Keratinocyte (primary cell): ENCODE measurements at regions not wholly inside any gene's neighbourhood (a gene's known extent, or its start where the extent isn't known, plus 50 kb on each side); places are given as distances from the start of the nearest gene placed in this dataset.

Source experiments
- DNase-seq: peaks from one replicate; pipeline ENCODE4 v3.0.0-alpha.2; 2011; ENCODE audit warnings: low read depth, missing footprints, low spot score
- FAIRE-seq: peaks from 2 replicates; lab custom pipeline; 2011; peaks lifted over from hg19 to GRCh38; lab: Jason Lieb, UNC
- H2AFZ ChIP-seq: 2 replicates; pipeline ENCODE4 v1.6.0; 2012; ENCODE audit warnings: low read length, control low read depth, inconsistent platforms; ENCODE audit not compliant: control insufficient read depth
- H3K27ac ChIP-seq: 2 replicates; pipeline ENCODE4 v1.5.1; 2011; ENCODE audit warnings: low read length; ENCODE audit not compliant: control insufficient read depth, insufficient read depth
- H3K27me3 ChIP-seq: 3 replicates; pipeline ENCODE4 v1.6.0; 2011; ENCODE audit warnings: low read length; ENCODE audit not compliant: control insufficient read depth, insufficient read depth; ENCODE audit errors: extremely low read depth
- H3K36me3 ChIP-seq, 2 experiments: 2 replicates in 1 of 2; 3 replicates in 1 of 2; pipeline ENCODE4 v1.5.1; 2011; ENCODE audit warnings: low read length in 2 of 2, mild to moderate bottlenecking in 1 of 2; ENCODE audit not compliant: control insufficient read depth in 2 of 2, insufficient read depth in 2 of 2; ENCODE audit errors: extremely low read depth in 1 of 2
- H3K4me1 ChIP-seq: 3 replicates; pipeline ENCODE4 v1.5.1; 2011; ENCODE audit warnings: low read length; ENCODE audit not compliant: control insufficient read depth, insufficient read depth; ENCODE audit errors: extremely low read depth
- H3K4me2 ChIP-seq: 3 replicates; pipeline ENCODE4 v1.6.0; 2011; ENCODE audit warnings: low read depth, low read length; ENCODE audit not compliant: control insufficient read depth, insufficient read depth; ENCODE audit errors: extremely low read depth
- H3K4me3 ChIP-seq, 3 experiments: fragments of 200-600 bp in 1 of 3; sonication (generic) in 1 of 3; 2 replicates in 2 of 3; 3 replicates in 1 of 3; pipeline ENCODE4 v1.5.1; 2011 to 2016; ENCODE audit warnings: low read length in 3 of 3, mild to moderate bottlenecking in 3 of 3, control low read depth in 2 of 3, inconsistent platforms in 1 of 3, low read depth in 1 of 3, mixed read lengths in 1 of 3, mixed run types in 1 of 3, moderate library complexity in 1 of 3; ENCODE audit not compliant: control insufficient read depth in 2 of 3, insufficient read depth in 2 of 3; ENCODE audit errors: extremely low read depth in 1 of 3
- H3K79me2 ChIP-seq: 2 replicates; pipeline ENCODE4 v1.6.0; 2012; ENCODE audit warnings: low read length; ENCODE audit not compliant: control insufficient read depth, insufficient read depth
- H3K9ac ChIP-seq: 3 replicates; pipeline ENCODE4 v1.6.0; 2011; ENCODE audit warnings: low read length; ENCODE audit not compliant: control insufficient read depth, insufficient read depth; ENCODE audit errors: extremely low read depth
- H3K9me1 ChIP-seq: 3 replicates; pipeline ENCODE4 v1.6.0; 2011; ENCODE audit warnings: low read length; ENCODE audit not compliant: control insufficient read depth, insufficient read depth; ENCODE audit errors: extremely low read depth
- H3K9me3 ChIP-seq: 2 replicates; pipeline ENCODE4 v1.5.1; 2012; ENCODE audit warnings: low read depth, low read length; ENCODE audit not compliant: control insufficient read depth
- H4K20me1 ChIP-seq: 3 replicates; pipeline ENCODE4 v1.6.0; 2011; ENCODE audit warnings: low read length; ENCODE audit not compliant: control insufficient read depth, insufficient read depth; ENCODE audit errors: extremely low read depth
- EZH2 ChIP-seq: IDR thresholded peaks from one replicate; pipeline ENCODE4 v1.6.1; 2012; ENCODE audit warnings: inconsistent platforms, mild to moderate bottlenecking, low read length, moderate library complexity
- dilution Hi-C: fragments of 300-500 bp; cut with MboI; formaldehyde crosslinking; loops from one replicate; pipeline ENCODE4 v1.7.0; 2020; ENCODE audit warnings: low sequenced_read_pairs; ENCODE audit not compliant: extremely low pct_ligation_motif_present
- TF ChIP-seq, protein P1 (sequence below), 3 experiments: IDR thresholded peaks in 1 of 3; conservative IDR thresholded peaks in 1 of 3; optimal IDR thresholded peaks in 1 of 3; 2 replicates in 2 of 3; 3 replicates in 1 of 3; pipeline versions ENCODE3 to v1.5.1; 2011; ENCODE audit warnings: low read length in 3 of 3, mild to moderate bottlenecking in 3 of 3, moderate library complexity in 2 of 3, control low read depth in 1 of 3, inconsistent platforms in 1 of 3; ENCODE audit not compliant: insufficient read depth in 2 of 3; ENCODE audit errors: extremely low read depth in 1 of 3

GRCh38 chr10:7029672-7030071 is 381.2 kb downstream of the SFMBT2 start:
- dilution Hi-C loops: no loop called here
- no peak for FAIRE-seq

GRCh38 chr10:7028809-7029166 is 382.0 kb downstream of the SFMBT2 start:
- Histone ChIP-seq H3K36me3 (no peaks in the 10 kb centered on the region), H3K79me2 (no peaks in the 10 kb centered on the region), H3K9me1 (no peaks in the 10 kb centered on the region), H4K20me1 (no peaks in the 10 kb centered on the region), H3K27ac (no peak overlapping the region), H3K4me2 (no peak overlapping the region), H3K4me3 (no peak overlapping the region), H2AFZ (no peak overlapping the region), H3K9me3 (no peaks in the 10 kb centered on the region), H3K27me3 (no peaks in the 10 kb centered on the region), H3K9ac (no peak overlapping the region), H3K4me1 (no peaks in the 10 kb centered on the region)
- dilution Hi-C loops: no loop called here
- no peak for FAIRE-seq
- no peak for TF ChIP-seq EZH2
- TF ChIP-seq, protein P1, sequence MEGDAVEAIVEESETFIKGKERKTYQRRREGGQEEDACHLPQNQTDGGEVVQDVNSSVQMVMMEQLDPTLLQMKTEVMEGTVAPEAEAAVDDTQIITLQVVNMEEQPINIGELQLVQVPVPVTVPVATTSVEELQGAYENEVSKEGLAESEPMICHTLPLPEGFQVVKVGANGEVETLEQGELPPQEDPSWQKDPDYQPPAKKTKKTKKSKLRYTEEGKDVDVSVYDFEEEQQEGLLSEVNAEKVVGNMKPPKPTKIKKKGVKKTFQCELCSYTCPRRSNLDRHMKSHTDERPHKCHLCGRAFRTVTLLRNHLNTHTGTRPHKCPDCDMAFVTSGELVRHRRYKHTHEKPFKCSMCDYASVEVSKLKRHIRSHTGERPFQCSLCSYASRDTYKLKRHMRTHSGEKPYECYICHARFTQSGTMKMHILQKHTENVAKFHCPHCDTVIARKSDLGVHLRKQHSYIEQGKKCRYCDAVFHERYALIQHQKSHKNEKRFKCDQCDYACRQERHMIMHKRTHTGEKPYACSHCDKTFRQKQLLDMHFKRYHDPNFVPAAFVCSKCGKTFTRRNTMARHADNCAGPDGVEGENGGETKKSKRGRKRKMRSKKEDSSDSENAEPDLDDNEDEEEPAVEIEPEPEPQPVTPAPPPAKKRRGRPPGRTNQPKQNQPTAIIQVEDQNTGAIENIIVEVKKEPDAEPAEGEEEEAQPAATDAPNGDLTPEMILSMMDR (optimal IDR thresholded peaks at IDR 0.05 in 1 of 3, IDR thresholded peaks at IDR 0.05 in 1 of 3, conservative IDR thresholded peaks at IDR 0.05 in 1 of 3; ENCODE audit: extremely low read depth in 1 of 3, insufficient read depth in 2 of 3, low read length in 3 of 3): no peak
- no peak for DNase-seq

More at GRCh38 chr10:7029672-7030071, 381.2 kb downstream of the SFMBT2 start:
- Histone ChIP-seq H3K9me1 (no peaks in the 10 kb centered on the region), H3K4me3 (no peak overlapping the region), H3K4me1 (no peaks in the 10 kb centered on the region), H3K9ac (no peak overlapping the region), H2AFZ (no peak overlapping the region), H3K27me3 (no peaks in the 10 kb centered on the region), H3K9me3 (no peaks in the 10 kb centered on the region), H4K20me1 (no peaks in the 10 kb centered on the region), H3K27ac (no peak overlapping the region), H3K36me3 (no peaks in the 10 kb centered on the region), H3K4me2 (no peak overlapping the region), H3K79me2 (no peaks in the 10 kb centered on the region)
- TF ChIP-seq, protein P1 (optimal IDR thresholded peaks at IDR 0.05 in 1 of 3, IDR thresholded peaks at IDR 0.05 in 1 of 3, conservative IDR thresholded peaks at IDR 0.05 in 1 of 3; ENCODE audit: extremely low read depth in 1 of 3, insufficient read depth in 2 of 3, low read length in 3 of 3): no peak
- no peak for TF ChIP-seq EZH2
- DNase-seq: no peak
